Islet of Langerhans (tissue), 1 donor: ENCODE measurements at regions not wholly inside any gene's neighbourhood (a gene's known extent, or its start where the extent isn't known, plus 50 kb on each side); places are given as distances from the start of the nearest gene placed in this dataset.

Experiments used
- FAIRE-seq: peaks from one replicate; lab custom pipeline; 2011; peaks lifted over from hg19 to GRCh38; lab: Jason Lieb, UNC

DNA sequence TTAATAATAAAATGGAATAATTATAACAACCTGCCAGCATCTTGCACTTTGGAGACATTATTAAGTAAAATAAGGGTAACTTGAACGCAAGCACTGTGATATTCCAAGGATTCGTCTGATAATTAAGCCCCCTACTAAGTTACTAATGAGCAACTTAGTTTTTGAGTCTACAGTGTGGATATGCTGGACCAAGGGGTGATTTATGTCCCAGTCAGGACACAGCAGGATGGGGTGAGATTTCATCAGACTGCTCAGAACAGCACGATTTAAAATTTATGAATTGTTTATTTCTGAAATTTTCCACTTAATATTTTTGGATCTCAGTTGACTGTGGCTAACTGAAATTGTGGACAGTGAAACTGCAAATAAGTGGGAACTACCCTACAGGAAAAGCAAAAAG is 182.8 kb upstream of the PHF14 start:
- FAIRE-seq: no peak

DNA sequence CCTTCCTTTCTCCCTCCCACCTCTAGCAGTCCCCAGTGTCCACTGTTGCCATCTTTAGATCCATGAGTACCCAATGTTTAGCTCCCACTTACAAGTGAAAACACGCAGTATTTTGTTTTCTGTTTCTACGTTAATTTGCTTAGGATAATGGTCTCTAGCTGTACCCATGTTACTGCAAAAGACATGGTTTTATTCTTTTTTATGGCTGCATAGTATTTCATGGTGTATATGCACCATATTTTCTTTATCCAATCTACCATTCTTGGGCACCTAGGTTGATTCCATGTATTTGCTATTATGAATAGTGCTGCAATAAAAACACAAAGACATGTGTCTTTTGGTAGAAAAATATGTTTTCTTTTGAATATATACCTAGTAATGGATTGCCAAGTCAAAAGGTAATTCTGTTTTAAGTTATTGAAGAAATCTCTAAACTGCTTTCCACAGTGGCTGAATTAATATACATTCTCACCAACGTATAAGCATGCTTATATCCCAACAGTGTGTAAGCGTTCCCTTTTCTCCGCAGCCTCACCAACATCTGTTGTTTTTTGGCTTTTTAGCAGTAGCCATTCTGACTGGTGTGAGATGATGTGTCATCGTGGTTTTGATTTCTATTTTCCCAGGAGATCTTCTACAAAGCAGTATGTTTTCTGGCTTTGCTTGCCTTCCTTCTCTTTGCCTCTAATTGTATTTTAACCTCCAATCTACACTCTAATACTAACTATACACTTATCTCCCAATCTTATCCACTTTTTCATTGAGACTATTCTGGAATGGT is 179.5 kb upstream of the PHF14 start:
- FAIRE-seq: no peak

DNA sequence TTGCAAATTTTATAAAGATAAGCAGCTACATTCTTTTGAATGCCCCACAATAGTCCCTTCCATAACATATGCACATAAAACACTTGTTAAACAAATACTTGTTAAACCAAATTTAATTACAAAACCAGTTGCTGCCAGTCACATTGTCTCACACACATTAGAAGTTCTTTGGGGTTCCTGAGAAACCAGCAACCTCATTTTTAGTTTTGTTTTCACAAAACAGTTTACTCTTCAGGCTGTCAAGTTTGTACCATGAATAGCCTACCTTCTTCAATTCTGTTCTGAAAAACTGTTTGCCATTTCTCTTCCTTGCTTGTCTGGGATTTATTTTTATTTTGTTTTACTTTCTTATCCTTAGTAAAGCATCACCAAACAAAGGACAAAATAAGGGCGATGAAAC is 176.5 kb upstream of the PHF14 start:
- no peak for FAIRE-seq

DNA sequence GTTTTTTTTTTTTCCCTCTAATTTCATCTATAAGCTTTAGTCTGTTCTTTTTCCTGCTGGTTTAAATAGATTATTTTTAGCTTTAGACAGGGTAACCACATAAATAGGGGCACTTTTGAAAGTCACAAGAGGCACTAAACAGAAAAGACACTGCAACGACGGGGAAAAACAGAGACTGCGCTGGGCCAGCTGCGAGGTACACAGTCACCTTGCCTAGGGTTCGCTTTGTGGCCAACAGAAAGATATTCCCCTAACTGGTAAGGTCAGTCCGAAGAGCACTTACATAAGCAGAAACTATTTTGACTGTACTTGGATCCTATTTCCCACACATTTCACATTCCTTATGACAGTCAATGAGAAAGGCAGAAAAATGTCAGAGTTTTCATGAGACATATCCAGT is 175.6 kb upstream of the PHF14 start:
- no peak for FAIRE-seq

DNA sequence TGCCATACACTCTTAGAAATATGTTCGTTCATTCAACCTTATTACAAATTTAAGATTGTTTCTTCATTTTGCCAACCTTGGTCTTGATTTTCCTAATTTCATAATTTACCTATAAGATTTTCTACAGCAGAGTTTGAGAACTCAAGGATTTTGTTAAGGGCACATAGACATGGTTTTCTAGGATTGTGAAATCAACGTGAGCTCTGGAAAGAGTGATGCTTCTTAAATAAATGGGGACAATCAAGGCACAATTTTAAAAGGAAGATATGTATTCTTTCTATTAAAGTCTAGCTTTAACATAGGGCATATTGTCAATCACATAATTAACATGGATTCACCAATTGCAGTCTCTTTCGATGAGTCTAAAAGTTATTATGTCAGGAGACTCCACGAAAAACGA is 174.2 kb upstream of the PHF14 start:
- FAIRE-seq: no peak

DNA sequence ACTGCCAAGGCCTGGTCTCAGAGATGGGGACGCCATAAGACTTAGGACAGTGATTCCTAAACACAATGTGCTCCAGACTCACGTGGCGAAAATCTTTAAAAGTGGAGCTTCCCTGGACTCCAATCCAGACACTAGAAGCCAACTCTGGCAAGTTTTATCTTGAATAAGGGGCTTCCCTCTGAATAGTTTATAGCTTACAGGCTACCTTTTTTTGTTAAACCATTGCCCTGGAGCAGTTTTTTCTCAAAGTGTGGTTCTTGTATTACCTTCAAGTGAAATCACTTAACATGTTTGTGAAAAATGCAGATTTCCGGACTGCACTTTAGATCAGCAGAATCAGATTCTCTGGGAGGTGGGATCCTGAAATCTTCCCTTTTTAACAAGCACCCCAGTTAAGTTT is 171.7 kb upstream of the PHF14 start:
- no peak for FAIRE-seq

DNA sequence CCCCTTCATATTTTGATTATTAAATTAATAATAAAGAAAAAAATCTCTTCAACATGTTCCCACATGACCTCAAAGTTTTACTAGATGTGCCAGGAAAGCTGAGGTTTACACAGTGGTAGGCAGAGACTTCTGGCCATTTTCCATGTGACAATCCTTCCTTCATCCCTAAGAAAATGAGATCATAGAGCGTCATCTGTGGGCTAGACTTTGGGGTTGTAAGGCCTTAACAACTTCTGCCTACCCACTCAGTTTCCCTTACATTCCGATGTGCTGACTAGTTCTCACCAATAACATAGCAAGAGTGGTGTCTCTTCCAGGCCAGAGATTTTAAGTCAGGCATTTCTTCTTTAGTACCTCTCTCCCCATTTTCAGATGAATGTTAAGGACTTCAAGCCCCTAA is 171.1 kb upstream of the PHF14 start:
- no peak for FAIRE-seq

DNA sequence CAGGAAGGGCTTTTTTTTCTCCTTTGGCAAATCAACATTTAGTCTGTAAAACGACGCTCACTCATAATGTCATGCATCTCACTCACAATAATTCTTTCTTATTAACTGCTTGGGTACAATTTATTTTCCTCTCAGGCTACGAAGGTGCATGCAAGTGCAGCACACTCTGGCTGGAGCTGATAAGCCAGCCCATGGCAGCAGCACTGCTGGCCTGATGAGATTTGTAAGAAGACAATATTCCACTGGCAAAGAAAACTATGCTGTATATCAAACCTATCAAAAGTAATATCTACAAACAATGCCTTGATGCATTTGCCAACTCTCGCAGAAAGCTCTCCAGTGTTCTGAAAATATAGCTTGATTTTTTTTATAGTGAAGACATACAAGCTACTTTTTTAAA is 170.0 kb upstream of the PHF14 start:
- FAIRE-seq: no peak

DNA sequence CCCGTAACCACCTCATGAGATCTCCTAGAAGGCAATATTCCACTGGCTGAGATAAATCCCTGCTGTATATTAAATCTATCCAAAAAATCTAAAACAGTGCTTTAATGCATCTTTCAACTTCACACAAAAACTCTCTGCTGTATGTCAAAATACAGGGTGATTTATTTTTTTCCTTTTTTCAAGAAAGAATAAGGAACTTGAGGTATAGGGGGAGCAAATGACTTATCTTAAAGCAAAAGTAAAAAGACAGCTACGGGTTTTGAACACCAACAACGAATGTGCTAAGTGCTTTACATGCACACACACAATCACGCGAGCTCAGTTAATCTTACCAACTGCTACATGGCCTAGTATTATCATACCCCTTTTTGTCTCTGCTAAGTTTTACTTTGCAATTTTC is 168.9 kb upstream of the PHF14 start:
- no peak for FAIRE-seq

DNA sequence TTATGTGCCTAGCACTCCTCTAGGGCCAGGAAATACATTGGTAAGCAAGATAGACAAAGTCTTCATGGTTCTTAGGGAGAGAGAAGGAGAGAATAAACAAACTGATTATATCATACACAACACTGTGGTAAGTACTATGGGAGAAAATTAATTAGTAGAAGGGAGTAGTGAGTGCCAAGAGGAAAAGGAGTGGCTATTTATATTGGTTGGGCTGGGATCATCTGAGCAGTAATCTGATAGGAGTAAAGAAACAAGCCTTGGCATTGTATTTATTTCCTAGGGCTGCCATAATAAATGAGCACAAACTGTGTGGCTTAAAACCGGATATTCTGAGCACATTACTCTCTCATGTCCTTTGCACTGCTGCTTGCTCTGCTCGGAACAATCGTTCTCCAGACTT is 158.1 kb upstream of the PHF14 start:
- FAIRE-seq: no peak

DNA sequence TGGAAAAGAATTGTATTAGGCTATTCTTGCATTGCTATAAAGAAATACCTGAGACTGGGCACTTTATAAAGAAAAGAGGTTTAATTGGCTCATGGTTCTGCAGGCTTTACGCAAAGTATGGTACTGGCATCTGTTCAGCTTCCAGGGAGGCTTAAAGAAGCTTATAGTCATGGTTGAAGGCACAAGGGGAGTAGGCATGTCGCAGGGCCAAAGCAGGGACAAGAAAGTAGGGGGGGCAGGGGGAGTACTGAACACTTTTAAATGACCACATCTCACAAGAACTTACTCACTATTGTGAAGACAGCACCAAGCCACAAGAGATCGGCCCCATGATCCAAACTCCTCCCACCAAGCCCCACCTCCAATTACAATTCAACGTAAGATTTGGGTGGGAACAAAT is 152.5 kb upstream of the PHF14 start:
- no peak for FAIRE-seq

DNA sequence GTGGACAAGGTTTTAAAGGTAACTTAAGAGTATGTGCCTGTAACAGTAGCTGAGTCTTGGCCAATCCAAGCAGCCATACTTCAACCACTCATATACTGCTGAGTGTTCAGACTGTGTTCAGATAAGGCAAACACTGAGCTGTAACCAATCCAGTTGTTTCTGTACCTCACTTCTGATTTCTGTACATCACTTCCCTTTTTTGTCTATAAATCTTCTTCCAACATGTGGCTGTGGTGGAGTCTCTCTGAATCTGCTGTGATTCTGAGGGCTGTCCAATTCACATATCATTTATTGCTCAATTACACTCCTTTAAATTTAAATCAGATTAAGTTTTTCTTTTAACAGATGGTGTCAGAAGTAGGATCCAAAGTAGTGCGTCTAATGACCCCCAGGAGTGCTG is 149.5 kb upstream of the PHF14 start:
- no peak for FAIRE-seq

DNA sequence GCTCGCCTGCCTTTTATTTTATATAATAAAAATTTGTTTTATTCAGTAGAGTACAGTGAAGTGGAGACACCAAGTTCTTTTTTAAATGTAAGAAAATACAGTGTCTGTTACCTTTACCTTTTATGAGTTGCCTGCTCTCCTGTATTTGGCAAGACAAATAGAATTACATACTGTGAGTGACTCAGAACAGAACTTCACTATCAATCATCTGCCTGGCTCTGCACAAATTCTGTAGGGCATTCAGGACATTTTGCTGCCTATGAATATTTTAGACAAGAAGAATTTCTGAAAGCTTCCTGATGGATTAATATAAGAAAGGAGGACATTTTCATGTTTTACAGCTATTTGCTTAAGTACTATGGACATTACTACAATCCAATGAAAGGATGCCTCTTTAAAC is 135.4 kb upstream of the PHF14 start:
- FAIRE-seq: no peak

DNA sequence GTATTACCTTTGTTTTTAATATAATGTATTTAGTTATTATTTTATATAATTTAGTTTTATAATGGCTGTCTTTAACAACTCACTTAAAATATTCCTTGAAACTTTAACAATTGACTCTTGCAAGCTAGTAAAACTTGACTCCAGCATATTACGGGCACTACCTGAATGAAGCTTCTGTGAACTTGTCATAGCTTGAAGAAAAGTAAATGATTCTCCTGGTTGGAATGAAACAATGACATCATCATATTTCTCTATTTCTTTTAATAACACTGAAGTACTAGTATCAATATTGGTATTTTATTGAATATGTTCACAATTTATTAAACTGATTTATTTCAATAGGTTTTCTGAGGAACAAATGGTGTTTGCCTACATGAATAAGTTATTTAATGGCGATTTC is 128.4 kb upstream of the PHF14 start:
- no peak for FAIRE-seq

DNA sequence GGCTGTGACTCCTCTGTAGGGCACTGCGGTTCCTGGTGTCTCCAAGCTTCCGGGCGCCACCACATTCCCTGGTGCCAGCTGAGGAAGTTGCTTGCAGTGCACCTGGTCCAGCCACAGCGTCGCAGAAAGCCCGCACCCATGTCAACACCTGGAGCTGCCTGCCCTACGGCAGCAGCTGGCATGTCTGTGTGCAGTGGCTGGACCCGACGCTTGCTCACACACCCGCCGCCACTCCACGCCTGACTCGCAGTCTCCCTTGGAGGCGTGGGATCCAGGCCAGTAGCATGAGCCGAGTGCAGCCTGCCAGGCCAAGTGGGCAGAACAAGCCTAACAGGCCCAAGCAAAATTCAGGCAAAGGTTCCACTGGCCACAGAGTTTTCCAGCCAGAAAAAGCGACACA is 118.1 kb upstream of the PHF14 start:
- FAIRE-seq: no peak

DNA sequence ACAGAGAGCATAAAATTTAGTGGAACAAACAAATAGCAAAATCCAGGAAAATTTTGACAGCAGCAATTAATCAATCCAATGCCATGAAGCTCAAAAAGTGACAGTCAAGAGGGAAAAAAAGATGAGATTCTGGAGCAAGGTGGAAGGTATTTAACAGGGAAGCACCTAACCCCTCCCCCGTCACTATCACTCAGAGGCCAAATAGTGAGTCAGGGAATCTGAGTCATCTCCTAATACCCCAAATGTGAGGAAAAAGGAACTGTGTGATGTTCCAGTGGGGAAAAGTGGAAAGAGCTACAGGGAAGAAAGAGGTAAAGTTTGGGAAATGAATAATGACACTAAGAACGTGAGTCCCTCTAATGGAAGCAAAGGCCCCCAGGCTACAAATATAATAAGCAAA is 113.2 kb upstream of the PHF14 start:
- no peak for FAIRE-seq

DNA sequence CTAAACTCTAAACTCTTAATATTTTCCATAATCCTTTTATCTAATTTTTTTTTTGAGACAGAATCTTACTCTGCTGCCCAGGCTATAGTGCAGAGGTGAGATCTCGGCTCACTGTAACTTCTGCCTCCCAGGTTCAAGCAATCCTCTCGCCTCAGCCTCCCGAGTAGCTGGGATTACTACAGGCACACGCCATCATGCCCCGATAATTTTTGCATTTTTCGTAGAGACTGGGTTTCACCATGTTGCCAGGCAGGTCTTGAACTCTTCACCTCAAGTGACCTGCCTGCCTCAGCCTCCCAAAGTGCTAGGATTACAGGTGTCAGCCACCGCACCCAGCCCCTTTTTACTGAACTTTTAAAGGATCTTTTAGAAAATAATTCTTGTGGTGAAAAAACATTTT is 110.2 kb upstream of the PHF14 start:
- no peak for FAIRE-seq

DNA sequence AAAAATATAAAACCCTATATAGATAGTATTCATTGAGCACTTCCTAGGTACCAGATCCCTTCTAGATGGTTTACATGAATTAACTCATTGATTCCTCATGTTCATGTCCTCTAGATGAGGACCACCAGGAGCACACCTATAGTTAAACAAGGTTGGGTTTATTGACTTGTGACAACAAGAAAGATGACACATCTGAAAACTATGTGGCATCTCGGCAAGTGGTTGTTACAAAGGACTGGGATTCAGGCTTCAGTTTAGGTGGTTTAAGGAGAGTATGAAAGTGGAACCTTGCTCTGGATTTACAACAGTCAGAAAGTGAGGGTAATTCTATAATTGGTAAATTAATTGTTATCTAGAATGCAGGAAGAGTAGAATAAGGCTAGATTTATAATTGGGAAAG is 99.0 kb upstream of the PHF14 start:
- no peak for FAIRE-seq

DNA sequence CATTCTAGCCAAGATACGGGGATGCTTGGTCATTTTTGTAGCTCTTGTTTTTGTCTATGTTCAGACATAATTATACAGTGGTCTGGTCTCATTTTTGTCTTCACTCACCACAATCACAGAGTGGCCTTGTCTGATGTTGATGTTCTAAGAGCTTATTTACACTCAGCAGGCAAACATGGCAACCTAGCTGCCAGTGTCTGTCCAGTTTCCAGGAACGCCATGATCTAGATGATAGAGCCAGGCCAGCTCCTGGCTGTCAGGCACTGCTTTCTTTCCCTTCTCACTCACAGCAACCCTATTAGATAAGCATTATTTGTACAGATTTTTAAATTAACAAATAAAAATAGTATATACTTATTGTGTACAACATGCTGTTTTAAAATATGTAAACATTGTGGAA is 98.6 kb upstream of the PHF14 start:
- no peak for FAIRE-seq

DNA sequence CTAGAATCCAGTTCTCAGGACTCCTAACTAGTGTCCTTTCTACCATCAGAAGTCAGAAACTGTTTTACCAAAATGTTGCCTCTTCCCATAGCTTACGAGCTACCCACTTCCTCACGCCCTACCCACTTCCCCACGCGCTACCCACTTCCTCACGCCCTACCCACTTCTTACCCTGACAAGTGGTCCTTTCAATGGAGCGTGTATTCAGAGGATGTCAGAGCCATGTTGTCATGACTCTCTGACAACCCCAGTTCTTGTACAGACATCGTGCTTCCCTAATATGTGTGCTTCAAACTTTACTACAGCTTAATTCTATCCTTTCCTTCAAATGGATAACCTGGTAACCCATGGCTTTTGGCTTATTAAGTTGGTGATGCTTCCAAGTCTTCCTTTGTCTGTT is 84.8 kb upstream of the PHF14 start:
- FAIRE-seq: no peak

DNA sequence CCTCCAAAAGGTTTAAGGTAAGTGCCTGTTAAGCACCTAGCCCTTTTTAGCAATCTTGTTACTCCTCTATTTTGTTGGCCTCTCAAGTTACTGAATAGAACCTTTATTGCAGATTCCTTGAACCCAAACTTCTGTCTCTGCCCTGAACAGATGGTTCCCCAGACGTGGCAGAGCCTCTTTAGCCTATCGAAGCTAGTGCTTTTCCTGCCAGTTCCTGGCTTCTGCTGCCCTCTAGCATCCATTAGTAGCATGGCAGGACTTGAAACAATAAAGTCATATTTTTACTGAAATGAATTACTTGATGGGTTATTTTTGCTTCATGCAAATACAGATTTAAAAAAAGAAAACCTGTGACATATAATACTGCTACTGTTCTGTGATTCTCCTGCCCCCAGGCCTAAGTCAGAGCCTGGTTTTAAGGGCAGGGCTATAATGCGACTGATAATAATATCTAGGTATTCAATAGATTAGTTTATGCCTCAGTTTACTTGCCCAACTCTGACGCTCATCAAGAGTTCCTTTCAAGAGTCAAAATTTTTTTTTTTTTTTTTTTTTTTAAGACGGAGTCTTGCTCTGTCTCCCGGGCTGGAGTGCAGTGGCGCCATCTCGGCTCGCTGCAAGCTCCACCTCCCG is 84.3 kb upstream of the PHF14 start:
- FAIRE-seq: peak; percentile 86

DNA sequence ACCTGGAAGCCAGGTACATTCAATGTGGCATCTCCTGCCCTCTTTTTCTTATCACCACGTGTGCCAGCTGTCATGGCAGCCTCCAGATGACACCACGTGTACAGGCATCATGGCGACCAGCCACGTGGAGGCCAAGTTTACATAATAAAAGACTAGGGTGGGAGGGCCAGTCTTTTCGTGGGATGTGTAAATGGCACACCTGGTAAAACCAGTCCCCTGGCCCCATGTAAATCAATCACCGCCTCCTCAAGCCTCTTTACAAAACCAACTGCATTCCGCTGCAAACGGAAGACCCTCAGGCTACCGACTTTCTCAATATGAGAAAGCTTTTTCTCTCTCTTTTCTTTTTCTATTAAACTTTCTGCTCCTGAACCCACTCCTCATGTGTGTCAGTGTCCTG is 65.1 kb upstream of the PHF14 start:
- no peak for FAIRE-seq

DNA sequence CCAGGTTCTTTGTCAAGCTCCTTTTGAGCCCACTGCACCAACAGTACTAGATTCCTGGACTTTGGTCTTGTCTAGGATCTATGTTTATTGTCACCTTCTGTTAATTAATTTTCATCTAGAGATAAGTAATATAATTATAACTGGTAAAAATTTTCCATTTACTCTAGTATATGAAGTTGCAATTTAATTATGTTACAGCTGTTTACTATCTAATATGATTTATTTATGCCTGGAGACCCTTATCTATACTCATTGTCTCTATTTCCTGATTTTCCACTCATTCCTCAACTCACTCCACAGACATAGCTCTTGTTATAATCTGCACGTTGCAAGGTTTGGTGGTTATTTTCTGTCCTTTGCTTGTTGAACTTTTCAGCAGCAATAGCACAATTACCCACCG is 63.2 kb upstream of the PHF14 start:
- no peak for FAIRE-seq

DNA sequence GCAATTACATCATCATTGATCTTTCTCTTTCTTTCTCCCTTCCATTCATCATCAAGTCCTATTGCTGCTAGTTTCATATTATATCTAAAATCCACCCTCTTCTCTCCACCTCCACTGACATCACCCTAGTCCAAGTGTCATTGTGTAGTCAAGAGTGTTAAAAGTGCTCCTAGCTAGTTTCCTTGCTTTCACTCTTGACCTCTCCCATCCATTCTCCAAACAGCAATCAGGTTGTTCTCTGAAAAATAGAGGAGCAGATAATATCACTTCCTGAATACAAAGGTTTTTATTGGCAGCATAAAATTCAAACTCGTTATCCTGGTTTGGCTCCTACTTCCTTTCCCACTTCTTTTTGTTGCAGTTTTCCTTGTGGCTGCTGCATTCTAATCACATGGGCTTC is 61.6 kb upstream of the PHF14 start:
- no peak for FAIRE-seq

DNA sequence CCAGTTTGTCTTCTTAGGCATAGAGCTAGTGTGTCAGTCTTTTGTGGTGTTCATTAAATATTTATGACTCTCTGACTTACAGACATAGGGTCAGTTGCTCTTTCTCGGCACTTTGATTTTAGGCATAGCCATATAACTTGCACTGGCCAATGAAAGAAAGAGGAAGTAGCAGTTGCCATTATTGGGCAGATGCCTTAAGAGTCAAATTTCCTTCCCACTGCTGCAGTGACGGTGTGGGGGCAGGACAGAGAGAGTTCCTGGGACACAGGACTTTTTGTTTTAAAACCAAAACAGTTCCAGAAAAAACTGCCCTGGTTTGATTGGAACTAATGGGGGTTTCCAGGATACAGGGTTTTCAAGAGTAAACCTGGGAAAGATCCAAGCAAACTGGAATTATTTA is 60.2 kb upstream of the PHF14 start:
- FAIRE-seq: no peak
